ENCODE measurements at regions not wholly inside any gene's neighbourhood (a gene's known extent, or its start where the extent isn't known, plus 50 kb on each side); places are given as distances from the start of the nearest gene placed in this dataset.

DNA sequence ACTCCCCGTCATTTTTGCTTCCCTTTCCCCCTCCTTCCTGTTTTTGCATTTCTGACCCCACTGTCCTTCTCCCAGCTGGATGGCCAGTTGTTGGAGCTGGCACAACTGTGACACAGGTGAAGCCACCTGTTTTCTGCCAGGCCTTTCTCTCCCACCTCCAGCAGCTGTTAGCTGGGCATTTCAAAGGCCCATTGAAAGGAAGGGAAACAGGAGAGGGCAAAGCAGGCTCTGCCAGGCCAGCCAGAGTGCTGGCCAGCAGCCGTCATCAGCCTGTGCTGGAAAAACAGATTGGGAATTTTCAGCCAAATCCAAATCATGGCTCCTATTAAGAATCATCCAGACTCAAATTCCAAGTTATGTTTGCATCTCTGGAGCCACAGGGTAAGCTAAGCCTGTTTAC lies 155.2 kb upstream of the C2CD4B start:
- Histone ChIP-seq H3K36me3 (ENCODE audit: control insufficient read depth, insufficient read depth, low read length) (no peaks in the 10 kb centered on the region), H3K27me3 (ENCODE audit: control insufficient read depth, insufficient read depth, low read length, poor library complexity, severe bottlenecking) (no peaks in the 10 kb centered on the region), H3K27ac (ENCODE audit: low read depth, low read length) (no peak overlapping the region), H3K9ac (ENCODE audit: extremely low read depth, low read length, poor library complexity, severe bottlenecking) (no peak overlapping the region), H3K4me1 (ENCODE audit: control insufficient read depth, insufficient read depth, low read length) (no peaks in the 10 kb centered on the region), H3K4me3 (ENCODE audit: low read length) (no peak overlapping the region), H3K9me3 (ENCODE audit: control insufficient read depth, low read length) (no peaks in the 10 kb centered on the region)
- Mint-ChIP-seq H3K27ac (no peak overlapping the region), H3K36me3 (ENCODE audit: low read depth) (no peaks in the 10 kb centered on the region), H3K4me3 (no peak overlapping the region), H3K27me3 (ENCODE audit: insufficient read depth) (peaks cover 9% of the 10 kb centered on the region), H3K4me1 (no peaks in the 10 kb centered on the region), H3K9me3 (no peaks in the 10 kb centered on the region)
- no peak for DNase-seq
- TF ChIP-seq, protein P1, sequence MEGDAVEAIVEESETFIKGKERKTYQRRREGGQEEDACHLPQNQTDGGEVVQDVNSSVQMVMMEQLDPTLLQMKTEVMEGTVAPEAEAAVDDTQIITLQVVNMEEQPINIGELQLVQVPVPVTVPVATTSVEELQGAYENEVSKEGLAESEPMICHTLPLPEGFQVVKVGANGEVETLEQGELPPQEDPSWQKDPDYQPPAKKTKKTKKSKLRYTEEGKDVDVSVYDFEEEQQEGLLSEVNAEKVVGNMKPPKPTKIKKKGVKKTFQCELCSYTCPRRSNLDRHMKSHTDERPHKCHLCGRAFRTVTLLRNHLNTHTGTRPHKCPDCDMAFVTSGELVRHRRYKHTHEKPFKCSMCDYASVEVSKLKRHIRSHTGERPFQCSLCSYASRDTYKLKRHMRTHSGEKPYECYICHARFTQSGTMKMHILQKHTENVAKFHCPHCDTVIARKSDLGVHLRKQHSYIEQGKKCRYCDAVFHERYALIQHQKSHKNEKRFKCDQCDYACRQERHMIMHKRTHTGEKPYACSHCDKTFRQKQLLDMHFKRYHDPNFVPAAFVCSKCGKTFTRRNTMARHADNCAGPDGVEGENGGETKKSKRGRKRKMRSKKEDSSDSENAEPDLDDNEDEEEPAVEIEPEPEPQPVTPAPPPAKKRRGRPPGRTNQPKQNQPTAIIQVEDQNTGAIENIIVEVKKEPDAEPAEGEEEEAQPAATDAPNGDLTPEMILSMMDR (conservative IDR thresholded peaks at IDR 0.05), result no peak
- WGBS, 2 experiments (ENCODE audit: insufficient coverage in 1 of 2, insufficient read length in 1 of 2), result 72 to 94% methylated on average over 2 of the region's 2 CpGs

DNA sequence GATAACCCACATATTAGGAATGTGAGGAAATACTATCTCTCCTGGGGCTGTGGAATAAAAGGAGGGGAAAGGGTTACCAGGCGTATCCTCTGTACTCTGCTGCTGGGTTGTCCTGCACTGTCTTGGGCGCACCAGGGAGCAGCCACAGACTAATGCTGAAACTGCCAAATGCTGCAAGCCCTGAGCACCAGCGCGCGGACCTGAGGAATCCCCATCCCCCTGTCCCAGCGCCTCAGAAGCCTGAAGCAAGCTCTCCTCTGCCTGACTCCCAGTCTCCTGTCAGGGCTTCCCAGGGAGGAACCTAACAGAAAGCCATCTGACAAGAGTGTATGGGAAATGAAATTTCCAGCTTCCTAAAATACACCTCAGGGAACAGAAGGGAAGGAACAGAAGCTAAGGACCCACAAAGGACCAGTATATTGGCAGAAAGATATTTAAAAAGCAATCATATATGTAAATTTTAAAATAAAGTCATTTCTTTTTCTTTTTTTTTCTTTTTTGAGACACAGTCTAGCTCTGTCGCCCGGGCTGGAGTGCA lies 158.3 kb upstream of the C2CD4B start:
- H3K4me3 Mint-ChIP-seq, result no peak overlapping the region
- H3K4me3 ChIP-seq (ENCODE audit: low read length), result no peak overlapping the region
- H3K9me3 Mint-ChIP-seq, result no peaks in the 10 kb centered on the region
- no peaks in the 10 kb centered on the region for H3K4me1 ChIP-seq (ENCODE audit: control insufficient read depth, insufficient read depth, low read length)
- 71 to 96% methylated on average over 3 to 8 of the region's 8 CpGs for WGBS, 2 experiments (ENCODE audit: insufficient coverage in 1 of 2, insufficient read length in 1 of 2)
- no peak overlapping the region for H3K27ac Mint-ChIP-seq
- H3K27me3 Mint-ChIP-seq (ENCODE audit: insufficient read depth), result peaks cover 11% of the 10 kb centered on the region
- no peak overlapping the region for H3K9ac ChIP-seq (ENCODE audit: extremely low read depth, low read length, poor library complexity, severe bottlenecking)
- H3K36me3 ChIP-seq (ENCODE audit: control insufficient read depth, insufficient read depth, low read length), result no peaks in the 10 kb centered on the region
- H3K36me3 Mint-ChIP-seq (ENCODE audit: low read depth), result no peaks in the 10 kb centered on the region
- no peaks in the 10 kb centered on the region for H3K9me3 ChIP-seq (ENCODE audit: control insufficient read depth, low read length)
- no peaks in the 10 kb centered on the region for H3K27me3 ChIP-seq (ENCODE audit: control insufficient read depth, insufficient read depth, low read length, poor library complexity, severe bottlenecking)
- no peaks in the 10 kb centered on the region for H3K4me1 Mint-ChIP-seq
- no peak overlapping the region for H3K27ac ChIP-seq (ENCODE audit: low read depth, low read length)
- no peak for DNase-seq
- TF ChIP-seq, protein P1 (conservative IDR thresholded peaks at IDR 0.05), result no peak

GRCh38 chr15:62324382-62324781 lies 159.3 kb upstream of the C2CD4B start:
- Histone ChIP-seq H3K4me1 (ENCODE audit: control insufficient read depth, insufficient read depth, low read length) (no peaks in the 10 kb centered on the region), H3K36me3 (ENCODE audit: control insufficient read depth, insufficient read depth, low read length) (no peaks in the 10 kb centered on the region), H3K9me3 (ENCODE audit: control insufficient read depth, low read length) (no peaks in the 10 kb centered on the region), H3K27me3 (ENCODE audit: control insufficient read depth, insufficient read depth, low read length, poor library complexity, severe bottlenecking) (no peaks in the 10 kb centered on the region), H3K27ac (ENCODE audit: low read depth, low read length) (no peak overlapping the region), H3K9ac (ENCODE audit: extremely low read depth, low read length, poor library complexity, severe bottlenecking) (no peak overlapping the region), H3K4me3 (ENCODE audit: low read length) (no peak overlapping the region)
- Mint-ChIP-seq H3K4me1 (no peaks in the 10 kb centered on the region), H3K9me3 (no peaks in the 10 kb centered on the region), H3K27ac (no peak overlapping the region), H3K36me3 (ENCODE audit: low read depth) (no peaks in the 10 kb centered on the region), H3K4me3 (no peak overlapping the region), H3K27me3 (ENCODE audit: insufficient read depth) (peaks cover 8% of the 10 kb centered on the region)
- WGBS, 2 experiments (ENCODE audit: insufficient coverage in 1 of 2, insufficient read length in 1 of 2), result 86 to 91% methylated on average over 4 to 5 of the region's 5 CpGs
- TF ChIP-seq, protein P1 (conservative IDR thresholded peaks at IDR 0.05), result no peak
- DNase-seq, result no peak

Data from endodermal cell (in vitro differentiated cells).